Smooth muscle cell (in vitro differentiated cells): ENCODE measurements at regions not wholly inside any gene's neighbourhood (a gene's known extent, or its start where the extent isn't known, plus 50 kb on each side); places are given as distances from the start of the nearest gene placed in this dataset.

Experiments used
- DNase-seq: peaks from one replicate; lab custom pipeline; 2025; ENCODE audit not compliant: unreplicated experiment; lab: John Stamatoyannopoulos, UW
- H2AFZ ChIP-seq: fragments of 200-600 bp; sonication (generic); 2 replicates; pipeline ENCODE4 v1.6.0; 2016; ENCODE audit warnings: antibody characterized with exemption, low read depth, mild to moderate bottlenecking
- H3F3A ChIP-seq: fragments of 200-600 bp; sonication (generic); 2 replicates; pipeline ENCODE4 v1.6.0; 2017; ENCODE audit warnings: antibody characterized with exemption, low read depth
- H3K27ac ChIP-seq: fragments of 200-600 bp; sonication (generic); 2 replicates; pipeline ENCODE4 v1.5.1; 2016; ENCODE audit warnings: low read depth, mild to moderate bottlenecking
- H3K27me3 ChIP-seq: fragments of 200-600 bp; sonication (generic); 2 replicates; pipeline ENCODE4 v1.6.1; 2016; ENCODE audit warnings: low read depth, mild to moderate bottlenecking
- H3K36me3 ChIP-seq: fragments of 200-600 bp; sonication (generic); 2 replicates; pipeline ENCODE4 v1.5.1; 2016; ENCODE audit warnings: low read depth
- H3K4me1 ChIP-seq: fragments of 200-600 bp; sonication (generic); 2 replicates; pipeline ENCODE4 v1.5.1; 2016; ENCODE audit warnings: low read depth
- H3K4me2 ChIP-seq: fragments of 200-600 bp; sonication (generic); 2 replicates; pipeline ENCODE4 v1.6.0; 2016; ENCODE audit warnings: mild to moderate bottlenecking
- H3K4me3 ChIP-seq: fragments of 200-600 bp; sonication (generic); 2 replicates; pipeline ENCODE4 v1.5.1; 2016; ENCODE audit warnings: mild to moderate bottlenecking
- H3K79me2 ChIP-seq: fragments of 200-600 bp; sonication (generic); 2 replicates; pipeline ENCODE4 v1.6.0; 2016; ENCODE audit warnings: low read depth, mild to moderate bottlenecking
- H3K9ac ChIP-seq: fragments of 200-600 bp; sonication (generic); 2 replicates; pipeline ENCODE4 v1.6.0; 2016; ENCODE audit warnings: low read depth
- H3K9me3 ChIP-seq: fragments of 200-600 bp; sonication (generic); replicated peaks from 2 replicates; pipeline ENCODE4 v1.5.1; 2016; ENCODE audit warnings: low read depth
- H4K20me1 ChIP-seq: fragments of 200-600 bp; sonication (generic); 2 replicates; pipeline ENCODE4 v1.6.0; 2016; ENCODE audit warnings: low read depth
- WGBS: methylation state at CpG from one replicate; pipeline ENCODE4 v1.1.7; 2016; ENCODE audit warnings: low lambda C conversion rate; 5-methylcytosine and 5-hydroxymethylcytosine counted together
- TF ChIP-seq, protein P1 (sequence below): fragments of 200-600 bp; sonication (generic); IDR thresholded peaks from 2 replicates; pipeline ENCODE4 v1.5.1; 2017; ENCODE audit warnings: borderline replicate concordance, mild to moderate bottlenecking, antibody characterized with exemption; ENCODE audit not compliant: insufficient read depth, poor library complexity, severe bottlenecking

DNA sequence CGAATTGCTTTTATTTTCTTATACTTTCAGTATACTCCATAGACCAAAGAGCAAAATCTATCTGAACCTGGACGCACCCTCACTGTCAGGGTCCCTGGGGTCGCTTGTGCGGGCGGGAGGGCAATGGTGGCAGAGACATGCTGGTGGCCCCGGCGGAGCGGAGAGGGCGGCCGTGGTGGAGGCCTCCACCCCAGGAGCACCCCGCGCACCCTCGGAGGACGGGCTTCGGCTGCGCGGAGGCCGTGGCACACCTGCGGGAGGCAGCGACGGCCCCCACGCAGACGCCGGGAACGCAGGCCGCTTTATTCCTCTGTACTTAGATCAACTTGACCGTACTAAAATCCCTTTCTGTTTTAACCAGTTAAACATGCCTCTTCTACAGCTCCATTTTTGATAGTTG, 1077.4 kb downstream of the BRD1 start:
- Histone ChIP-seq H3K27me3 (no peaks in the 10 kb centered on the region), H4K20me1 (no peaks in the 10 kb centered on the region), H3K36me3 (no peaks in the 10 kb centered on the region), H3K79me2 (no peaks in the 10 kb centered on the region), H3K27ac (no peak overlapping the region), H2AFZ (no peak overlapping the region), H3K4me2 (no peak overlapping the region), H3K4me1 (no peaks in the 10 kb centered on the region), H3K4me3 (no peak overlapping the region), H3K9me3 (no peaks in the 10 kb centered on the region), H3F3A (no peaks in the 10 kb centered on the region), H3K9ac (no peak overlapping the region)
- DNase-seq = no peak
- 94% methylated on average over 27 of the region's 27 CpGs for WGBS
- TF ChIP-seq, protein P1, sequence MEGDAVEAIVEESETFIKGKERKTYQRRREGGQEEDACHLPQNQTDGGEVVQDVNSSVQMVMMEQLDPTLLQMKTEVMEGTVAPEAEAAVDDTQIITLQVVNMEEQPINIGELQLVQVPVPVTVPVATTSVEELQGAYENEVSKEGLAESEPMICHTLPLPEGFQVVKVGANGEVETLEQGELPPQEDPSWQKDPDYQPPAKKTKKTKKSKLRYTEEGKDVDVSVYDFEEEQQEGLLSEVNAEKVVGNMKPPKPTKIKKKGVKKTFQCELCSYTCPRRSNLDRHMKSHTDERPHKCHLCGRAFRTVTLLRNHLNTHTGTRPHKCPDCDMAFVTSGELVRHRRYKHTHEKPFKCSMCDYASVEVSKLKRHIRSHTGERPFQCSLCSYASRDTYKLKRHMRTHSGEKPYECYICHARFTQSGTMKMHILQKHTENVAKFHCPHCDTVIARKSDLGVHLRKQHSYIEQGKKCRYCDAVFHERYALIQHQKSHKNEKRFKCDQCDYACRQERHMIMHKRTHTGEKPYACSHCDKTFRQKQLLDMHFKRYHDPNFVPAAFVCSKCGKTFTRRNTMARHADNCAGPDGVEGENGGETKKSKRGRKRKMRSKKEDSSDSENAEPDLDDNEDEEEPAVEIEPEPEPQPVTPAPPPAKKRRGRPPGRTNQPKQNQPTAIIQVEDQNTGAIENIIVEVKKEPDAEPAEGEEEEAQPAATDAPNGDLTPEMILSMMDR = no peak

DNA sequence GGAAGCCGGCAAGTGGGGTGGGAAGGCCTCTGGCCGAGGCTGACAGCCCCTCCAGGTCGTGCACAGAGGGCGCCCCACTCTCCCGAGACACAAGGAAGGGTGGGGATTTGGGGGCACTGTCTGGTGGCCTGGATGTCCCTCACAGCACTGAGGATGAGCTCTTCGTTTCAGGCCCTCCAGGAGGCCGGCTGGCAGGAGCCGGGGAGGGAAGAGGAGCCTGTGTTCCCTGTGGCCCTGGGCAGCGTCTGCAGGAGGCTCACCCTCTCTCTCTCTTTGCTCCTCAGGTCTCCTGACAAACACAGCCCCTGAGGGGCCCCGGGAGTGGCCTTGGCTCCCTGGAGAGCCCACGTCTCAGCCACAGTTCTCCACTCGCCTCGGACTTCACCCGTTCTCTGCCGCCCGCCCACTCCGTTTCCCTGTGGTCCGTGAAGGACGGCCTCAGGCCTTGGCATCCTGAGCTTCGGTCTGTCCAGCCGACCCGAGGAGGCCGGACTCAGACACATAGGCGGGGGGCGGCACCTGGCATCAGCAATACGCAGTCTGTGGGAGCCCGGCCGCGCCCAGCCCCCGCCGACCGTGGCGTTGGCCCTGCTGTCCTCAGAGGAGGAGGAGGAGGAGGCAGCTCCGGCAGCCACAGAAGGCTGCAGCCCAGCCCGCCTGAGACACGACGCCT, 1078.0 kb downstream of the BRD1 start:
- H3K4me3 ChIP-seq = no peak overlapping the region
- no peaks in the 10 kb centered on the region for H3K36me3 ChIP-seq
- H2AFZ ChIP-seq = no peak overlapping the region
- H3K4me1 ChIP-seq = no peaks in the 10 kb centered on the region
- no peaks in the 10 kb centered on the region for H3F3A ChIP-seq
- no peaks in the 10 kb centered on the region for H3K79me2 ChIP-seq
- TF ChIP-seq, protein P1 = no peak
- no peak overlapping the region for H3K4me2 ChIP-seq
- no peaks in the 10 kb centered on the region for H3K9me3 ChIP-seq
- H3K9ac ChIP-seq = no peak overlapping the region
- no peaks in the 10 kb centered on the region for H4K20me1 ChIP-seq
- H3K27ac ChIP-seq = no peak overlapping the region
- DNase-seq = no peak
- H3K27me3 ChIP-seq = no peaks in the 10 kb centered on the region
- WGBS = 94% methylated on average over 34 of the region's 37 CpGs

DNA sequence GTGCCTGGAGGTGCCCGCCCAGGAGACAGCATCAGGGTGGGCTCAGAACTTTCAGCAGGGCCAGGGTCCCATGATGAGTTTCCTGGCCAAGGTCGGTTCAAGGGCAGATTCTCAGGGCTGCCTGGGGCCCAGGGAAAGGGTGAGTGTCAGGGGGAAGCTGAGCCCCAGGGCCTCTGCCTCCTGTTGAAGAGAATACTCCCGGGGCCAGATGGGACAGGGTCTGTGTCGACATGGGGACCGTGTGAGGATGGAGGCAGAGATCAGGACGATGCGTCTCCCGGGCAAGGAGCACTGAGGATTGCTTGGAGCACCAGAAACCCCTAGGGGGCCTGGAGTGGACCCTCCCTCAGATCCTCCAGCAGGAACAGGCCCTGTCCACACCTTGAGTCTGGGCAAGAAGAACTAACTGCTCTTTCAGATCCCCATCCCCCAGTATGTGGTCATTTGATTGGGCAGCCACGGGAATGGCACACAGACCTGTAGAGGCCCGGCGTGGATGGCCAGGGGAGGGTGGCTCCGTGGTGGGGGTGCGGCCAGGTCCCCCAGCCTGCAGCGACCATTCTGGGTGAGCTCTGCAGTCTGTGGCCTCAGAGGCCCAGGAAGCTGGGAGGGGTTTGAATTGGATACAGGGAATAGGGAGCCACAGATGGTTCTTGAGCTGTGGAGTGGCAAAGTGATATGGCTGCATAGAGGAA, 1078.7 kb downstream of the BRD1 start:
- Histone ChIP-seq H3K9me3 (no peaks in the 10 kb centered on the region), H3K27me3 (no peaks in the 10 kb centered on the region), H3K4me2 (no peak overlapping the region), H2AFZ (no peak overlapping the region), H3K27ac (no peak overlapping the region), H3K9ac (no peak overlapping the region), H3F3A (no peaks in the 10 kb centered on the region), H3K79me2 (no peaks in the 10 kb centered on the region), H3K4me1 (no peaks in the 10 kb centered on the region), H4K20me1 (no peaks in the 10 kb centered on the region), H3K4me3 (no peak overlapping the region), H3K36me3 (no peaks in the 10 kb centered on the region)
- TF ChIP-seq, protein P1 = no peak
- 89% methylated on average over 13 of the region's 14 CpGs for WGBS
- no peak for DNase-seq
